ENCODE measurements at regions not wholly inside any gene's neighbourhood (a gene's known extent, or its start where the extent isn't known, plus 50 kb on each side); places are given as distances from the start of the nearest gene placed in this dataset.

DNA sequence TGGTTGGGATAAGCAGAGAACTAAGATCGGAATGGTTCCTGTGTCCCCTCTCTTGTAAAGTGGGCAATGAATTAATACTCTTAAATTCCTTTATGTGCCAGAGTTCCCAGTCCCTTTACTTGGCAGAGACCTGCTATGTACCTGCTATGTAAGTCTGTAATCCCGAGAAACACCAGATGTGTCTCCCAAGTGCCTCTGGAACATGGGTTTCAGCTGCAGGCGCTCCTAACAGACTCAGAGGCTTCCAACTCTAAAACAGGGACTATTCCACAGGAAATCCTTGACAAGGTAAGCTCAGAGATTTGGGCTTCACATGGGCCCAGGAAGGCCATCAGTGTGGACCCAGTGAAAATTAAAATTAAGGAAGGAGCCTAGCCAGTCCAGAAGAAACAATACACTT lies 117.7 kb upstream of the PLCL2 start:
- no peak overlapping the region for H3K9ac ChIP-seq (ENCODE audit: low read length)
- H3K9me3 ChIP-seq (ENCODE audit: low read length), result no peaks in the 10 kb centered on the region
- no peak overlapping the region for H3K27ac ChIP-seq (ENCODE audit: low read length)
- TF ChIP-seq POLR2AphosphoS5 (IDR thresholded peaks at IDR 0.05) (no peak), RAD21 (conservative IDR thresholded peaks at IDR 0.05) (peak; percentile 12)
- no peaks in the 10 kb centered on the region for H3K79me2 ChIP-seq (replicated peaks; ENCODE audit: insufficient read depth, low read length)
- no peak overlapping the region for H3K4me2 ChIP-seq (ENCODE audit: low read length)
- H3F3A ChIP-seq (ENCODE audit: insufficient read depth, low read length, poor library complexity, severe bottlenecking), result no peaks in the 10 kb centered on the region
- no peaks in the 10 kb centered on the region for H3K9me2 ChIP-seq (ENCODE audit: insufficient read depth, low read length)
- H3K4me3 ChIP-seq (ENCODE audit: low read length), result no peak overlapping the region
- H4K20me1 ChIP-seq (ENCODE audit: insufficient read depth), result no peaks in the 10 kb centered on the region
- no peaks in the 10 kb centered on the region for H3K36me3 ChIP-seq (ENCODE audit: insufficient read depth, low read length)
- no peaks in the 10 kb centered on the region for H3K27me3 ChIP-seq (ENCODE audit: insufficient read depth, low read depth, low read length)
- H2AFZ ChIP-seq (ENCODE audit: low read depth, low read length), result no peak overlapping the region

DNA sequence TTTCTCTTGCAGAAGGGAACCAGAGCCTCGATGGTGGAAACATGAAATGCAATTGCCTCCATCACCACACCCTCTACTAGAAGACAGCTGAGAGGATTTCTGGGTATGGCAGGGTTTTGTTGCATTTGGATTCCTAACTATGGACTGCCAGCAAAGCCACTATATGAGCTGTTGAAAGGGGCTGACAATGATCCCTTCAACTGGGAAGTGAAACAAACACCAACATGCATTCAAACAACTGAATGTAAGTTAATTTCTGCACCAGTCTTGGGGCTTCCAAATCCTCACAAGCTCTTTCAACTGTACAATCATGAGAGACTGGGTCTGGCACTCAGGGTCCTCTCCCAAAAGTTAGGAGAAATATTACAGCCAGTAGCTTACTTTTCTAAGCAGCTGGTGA lies 116.7 kb upstream of the PLCL2 start:
- H3K4me2 ChIP-seq (ENCODE audit: low read length), result no peak overlapping the region
- TF ChIP-seq SMC3 (conservative IDR thresholded peaks at IDR 0.05; ENCODE audit: poor library complexity) (no peak), EZH2 (IDR thresholded peaks at IDR 0.05; ENCODE audit: borderline replicate concordance, insufficient read depth, low read length, poor library complexity, severe bottlenecking) (no peak), EP300 (conservative IDR thresholded peaks at IDR 0.05; ENCODE audit: poor library complexity, severe bottlenecking) (no peak), RAD21 (conservative IDR thresholded peaks at IDR 0.05) (no peak), POLR2AphosphoS5 (IDR thresholded peaks at IDR 0.05) (no peak), MXI1 (conservative IDR thresholded peaks at IDR 0.05; ENCODE audit: poor library complexity, severe bottlenecking) (no peak), TAF1 (IDR thresholded peaks at IDR 0.05; ENCODE audit: low read depth) (no peak)
- TF ChIP-seq, protein P1, sequence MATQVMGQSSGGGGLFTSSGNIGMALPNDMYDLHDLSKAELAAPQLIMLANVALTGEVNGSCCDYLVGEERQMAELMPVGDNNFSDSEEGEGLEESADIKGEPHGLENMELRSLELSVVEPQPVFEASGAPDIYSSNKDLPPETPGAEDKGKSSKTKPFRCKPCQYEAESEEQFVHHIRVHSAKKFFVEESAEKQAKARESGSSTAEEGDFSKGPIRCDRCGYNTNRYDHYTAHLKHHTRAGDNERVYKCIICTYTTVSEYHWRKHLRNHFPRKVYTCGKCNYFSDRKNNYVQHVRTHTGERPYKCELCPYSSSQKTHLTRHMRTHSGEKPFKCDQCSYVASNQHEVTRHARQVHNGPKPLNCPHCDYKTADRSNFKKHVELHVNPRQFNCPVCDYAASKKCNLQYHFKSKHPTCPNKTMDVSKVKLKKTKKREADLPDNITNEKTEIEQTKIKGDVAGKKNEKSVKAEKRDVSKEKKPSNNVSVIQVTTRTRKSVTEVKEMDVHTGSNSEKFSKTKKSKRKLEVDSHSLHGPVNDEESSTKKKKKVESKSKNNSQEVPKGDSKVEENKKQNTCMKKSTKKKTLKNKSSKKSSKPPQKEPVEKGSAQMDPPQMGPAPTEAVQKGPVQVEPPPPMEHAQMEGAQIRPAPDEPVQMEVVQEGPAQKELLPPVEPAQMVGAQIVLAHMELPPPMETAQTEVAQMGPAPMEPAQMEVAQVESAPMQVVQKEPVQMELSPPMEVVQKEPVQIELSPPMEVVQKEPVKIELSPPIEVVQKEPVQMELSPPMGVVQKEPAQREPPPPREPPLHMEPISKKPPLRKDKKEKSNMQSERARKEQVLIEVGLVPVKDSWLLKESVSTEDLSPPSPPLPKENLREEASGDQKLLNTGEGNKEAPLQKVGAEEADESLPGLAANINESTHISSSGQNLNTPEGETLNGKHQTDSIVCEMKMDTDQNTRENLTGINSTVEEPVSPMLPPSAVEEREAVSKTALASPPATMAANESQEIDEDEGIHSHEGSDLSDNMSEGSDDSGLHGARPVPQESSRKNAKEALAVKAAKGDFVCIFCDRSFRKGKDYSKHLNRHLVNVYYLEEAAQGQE (IDR thresholded peaks at IDR 0.05; ENCODE audit: borderline replicate concordance), result no peak
- TF ChIP-seq, protein P2, sequence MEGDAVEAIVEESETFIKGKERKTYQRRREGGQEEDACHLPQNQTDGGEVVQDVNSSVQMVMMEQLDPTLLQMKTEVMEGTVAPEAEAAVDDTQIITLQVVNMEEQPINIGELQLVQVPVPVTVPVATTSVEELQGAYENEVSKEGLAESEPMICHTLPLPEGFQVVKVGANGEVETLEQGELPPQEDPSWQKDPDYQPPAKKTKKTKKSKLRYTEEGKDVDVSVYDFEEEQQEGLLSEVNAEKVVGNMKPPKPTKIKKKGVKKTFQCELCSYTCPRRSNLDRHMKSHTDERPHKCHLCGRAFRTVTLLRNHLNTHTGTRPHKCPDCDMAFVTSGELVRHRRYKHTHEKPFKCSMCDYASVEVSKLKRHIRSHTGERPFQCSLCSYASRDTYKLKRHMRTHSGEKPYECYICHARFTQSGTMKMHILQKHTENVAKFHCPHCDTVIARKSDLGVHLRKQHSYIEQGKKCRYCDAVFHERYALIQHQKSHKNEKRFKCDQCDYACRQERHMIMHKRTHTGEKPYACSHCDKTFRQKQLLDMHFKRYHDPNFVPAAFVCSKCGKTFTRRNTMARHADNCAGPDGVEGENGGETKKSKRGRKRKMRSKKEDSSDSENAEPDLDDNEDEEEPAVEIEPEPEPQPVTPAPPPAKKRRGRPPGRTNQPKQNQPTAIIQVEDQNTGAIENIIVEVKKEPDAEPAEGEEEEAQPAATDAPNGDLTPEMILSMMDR (IDR thresholded peaks at IDR 0.05; ENCODE audit: poor library complexity, severe bottlenecking), result no peak

DNA sequence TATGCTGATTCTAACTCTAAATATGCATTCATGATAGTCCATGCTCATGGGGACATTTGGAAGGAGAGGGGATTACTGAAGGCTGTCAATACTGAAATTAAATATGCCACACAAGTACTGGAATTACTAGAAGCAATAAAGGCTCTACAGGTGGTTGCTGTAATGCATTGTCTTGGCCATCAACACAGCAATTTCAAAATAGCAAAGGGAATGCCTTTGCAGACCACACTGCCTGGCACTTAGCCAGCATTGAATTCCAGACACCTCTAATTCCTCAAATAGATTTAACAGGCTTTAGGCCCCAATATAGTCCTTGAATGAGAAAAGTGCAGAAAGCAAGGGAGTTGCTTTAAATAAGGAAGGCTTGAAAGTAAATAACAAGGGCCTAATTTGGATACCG lies 115.8 kb upstream of the PLCL2 start:
- no peak overlapping the region for H3K27ac ChIP-seq (ENCODE audit: low read length)
- H3K4me2 ChIP-seq (ENCODE audit: low read length), result no peak overlapping the region
- H3K9me3 ChIP-seq (ENCODE audit: low read length), result no peaks in the 10 kb centered on the region
- H3K9ac ChIP-seq (ENCODE audit: low read length), result no peak overlapping the region
- H3K27me3 ChIP-seq (ENCODE audit: insufficient read depth, low read depth, low read length), result no peaks in the 10 kb centered on the region
- no peaks in the 10 kb centered on the region for H4K20me1 ChIP-seq (ENCODE audit: insufficient read depth)
- TF ChIP-seq RAD21 (conservative IDR thresholded peaks at IDR 0.05) (no peak), TAF1 (IDR thresholded peaks at IDR 0.05; ENCODE audit: low read depth) (no peak)
- no peaks in the 10 kb centered on the region for H3K79me2 ChIP-seq (replicated peaks; ENCODE audit: insufficient read depth, low read length)
- no peaks in the 10 kb centered on the region for H3K36me3 ChIP-seq (ENCODE audit: insufficient read depth, low read length)
- no peaks in the 10 kb centered on the region for H3K9me2 ChIP-seq (ENCODE audit: insufficient read depth, low read length)
- H3F3A ChIP-seq (ENCODE audit: insufficient read depth, low read length, poor library complexity, severe bottlenecking), result no peaks in the 10 kb centered on the region
- H3K4me3 ChIP-seq (ENCODE audit: low read length), result no peak overlapping the region
- H2AFZ ChIP-seq (ENCODE audit: low read depth, low read length), result no peak overlapping the region

More for the DNA sequence above, 116.7 kb upstream of the PLCL2 start:
- no peaks in the 10 kb centered on the region for H3K79me2 ChIP-seq (replicated peaks; ENCODE audit: insufficient read depth, low read length)
- no peak overlapping the region for H3K9ac ChIP-seq (ENCODE audit: low read length)
- H3F3A ChIP-seq (ENCODE audit: insufficient read depth, low read length, poor library complexity, severe bottlenecking), result no peaks in the 10 kb centered on the region
- no peaks in the 10 kb centered on the region for H3K9me2 ChIP-seq (ENCODE audit: insufficient read depth, low read length)
- no peak overlapping the region for H3K4me3 ChIP-seq (ENCODE audit: low read length)
- H4K20me1 ChIP-seq (ENCODE audit: insufficient read depth), result no peaks in the 10 kb centered on the region
- no peaks in the 10 kb centered on the region for H3K36me3 ChIP-seq (ENCODE audit: insufficient read depth, low read length)
- H3K27me3 ChIP-seq (ENCODE audit: insufficient read depth, low read depth, low read length), result no peaks in the 10 kb centered on the region
- no peaks in the 10 kb centered on the region for H3K9me3 ChIP-seq (ENCODE audit: low read length)
- H2AFZ ChIP-seq (ENCODE audit: low read depth, low read length), result no peak overlapping the region
- no peak overlapping the region for H3K27ac ChIP-seq (ENCODE audit: low read length)
